Stimulated activated CD4-positive, alpha-beta T cell treated with anti-CD3 and anti-CD28 coated beads, Interleukin-1b, Interleukin-23, amount 100 ng/mL, for 48 hours (primary cell): ENCODE measurements at regions not wholly inside any gene's neighbourhood (a gene's known extent, or its start where the extent isn't known, plus 50 kb on each side); places are given as distances from the start of the nearest gene placed in this dataset.
"Not testable (repeated sequence)": the region's sequence is repeated elsewhere in the genome, so short reads cannot be mapped to it uniquely, and the experiment has no call there.

ENCODE experiments used
- DNase-seq: peaks from one replicate; pipeline ENCODE4 v3.0.0-alpha.2; 2020

GRCh38 chr2:117555965-117556364, 258.5 kb upstream of the DDX18 start:
- DNase-seq = no peak

GRCh38 chr2:117557626-117558025, 256.9 kb upstream of the DDX18 start:
- no peak for DNase-seq

- DNase-seq = no peak
Observed at GRCh38 chr2:117562654-117563053, 251.8 kb upstream of the DDX18 start.

- DNase-seq = no peak
Observed at GRCh38 chr2:117571590-117572349, 242.7 kb upstream of the DDX18 start.

- DNase-seq = no peak
Observed at GRCh38 chr2:117587310-117587709, 227.2 kb upstream of the DDX18 start.

- DNase-seq = no peak
Observed at GRCh38 chr2:117603060-117603459, 211.4 kb upstream of the DDX18 start.

- DNase-seq = no peak
Observed at GRCh38 chr2:117603567-117603966, 210.9 kb upstream of the DDX18 start.

- no peak for DNase-seq
Observed at GRCh38 chr2:117607202-117607601, 207.3 kb upstream of the DDX18 start.

- DNase-seq = no peak
Observed at GRCh38 chr2:117613101-117613500, 201.4 kb upstream of the DDX18 start.

- DNase-seq = no peak
Observed at GRCh38 chr2:117614296-117614695, 200.2 kb upstream of the DDX18 start.

GRCh38 chr2:117614823-117615534, 199.5 kb upstream of the DDX18 start:
- no peak for DNase-seq

GRCh38 chr2:117618607-117619006, 195.9 kb upstream of the DDX18 start:
- no peak for DNase-seq

- no peak for DNase-seq
Observed at GRCh38 chr2:117621326-117621725, 193.2 kb upstream of the DDX18 start.

GRCh38 chr2:117623175-117623574, 191.3 kb upstream of the DDX18 start:
- not testable (repeated sequence) for DNase-seq

GRCh38 chr2:117631152-117631945, 183.1 kb upstream of the DDX18 start:
- no peak for DNase-seq

GRCh38 chr2:117635481-117635880, 179.0 kb upstream of the DDX18 start:
- DNase-seq = no peak

- no peak for DNase-seq
Observed at GRCh38 chr2:117639401-117639800, 175.1 kb upstream of the DDX18 start.

- DNase-seq = no peak
Observed at GRCh38 chr2:117644403-117644802, 170.1 kb upstream of the DDX18 start.

GRCh38 chr2:117645458-117645857, 169.0 kb upstream of the DDX18 start:
- no peak for DNase-seq

GRCh38 chr2:117646099-117646498, 168.4 kb upstream of the DDX18 start:
- DNase-seq = no peak

- DNase-seq = no peak
Observed at GRCh38 chr2:117646872-117647271, 167.6 kb upstream of the DDX18 start.

- DNase-seq = no peak
Observed at GRCh38 chr2:117656546-117656945, 157.9 kb upstream of the DDX18 start.

GRCh38 chr2:117661619-117662018, 152.9 kb upstream of the DDX18 start:
- no peak for DNase-seq

- DNase-seq = no peak
Observed at GRCh38 chr2:117674172-117674571, 140.3 kb upstream of the DDX18 start.
